ENCODE measurements at regions not wholly inside any gene's neighbourhood (a gene's known extent, or its start where the extent isn't known, plus 50 kb on each side); places are given as distances from the start of the nearest gene placed in this dataset.

DNA sequence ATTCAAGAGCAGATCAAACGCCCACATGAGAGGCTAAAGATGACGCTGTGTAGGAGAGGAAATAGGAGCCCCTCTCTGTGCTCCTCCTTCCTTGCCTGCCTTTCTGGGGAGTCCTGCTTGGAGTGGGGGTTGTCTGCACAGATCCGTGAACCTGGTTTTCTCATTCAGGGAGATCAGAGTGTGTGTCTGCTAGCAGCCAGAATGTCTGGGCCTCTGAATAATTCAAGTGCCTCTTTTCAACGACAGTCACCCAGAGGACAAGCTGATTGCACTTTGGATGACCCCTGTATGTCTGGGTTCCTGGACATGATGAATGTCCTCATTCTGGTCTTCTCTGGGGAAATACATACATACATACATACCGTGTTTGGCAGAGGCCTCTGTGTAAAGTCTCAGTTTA lies 592.5 kb upstream of the B3GAT1 start:
- Histone ChIP-seq H3K9ac (ENCODE audit: low read length) (no peak overlapping the region), H3K4me1 (ENCODE audit: control insufficient read depth in 2 of 2, insufficient read depth in 2 of 2, low read length in 2 of 2) (no peaks in the 10 kb centered on the region), H3K27me3 (replicated peaks in 1 of 4; ENCODE audit: control extremely low read depth in 1 of 4, control insufficient read depth in 3 of 4, insufficient read depth in 4 of 4, low read length in 3 of 4) (no peaks in the 10 kb centered on the region), H3K27ac (ENCODE audit: low read length in 2 of 2) (no peak overlapping the region), H4K20me1 (ENCODE audit: control insufficient read depth, insufficient read depth, low read length, poor library complexity, severe bottlenecking) (no peaks in the 10 kb centered on the region), H3K4me3 (ENCODE audit: control extremely low read depth in 1 of 5, extremely low read depth in 1 of 5, insufficient read depth in 1 of 5, low read depth in 2 of 5, low read length in 4 of 5) (no peak overlapping the region), H2AFZ (ENCODE audit: insufficient read depth, low read depth, low read length, poor library complexity, severe bottlenecking) (no peak overlapping the region), H3K36me3 (replicated peaks in 1 of 2; ENCODE audit: control extremely low read depth in 1 of 2, control insufficient read depth in 1 of 2, extremely low read depth in 1 of 2, insufficient read depth in 2 of 2, low read length in 1 of 2) (no peaks in the 10 kb centered on the region), H3K4me2 (replicated peaks; ENCODE audit: low read depth, low read length, poor library complexity, severe bottlenecking) (no peak overlapping the region), H3K9me3 (ENCODE audit: control extremely low read depth in 1 of 3, control insufficient read depth in 2 of 3, insufficient read depth in 1 of 3, low read length in 2 of 3) (peaks cover 0 to 4% (median 0%) of the 10 kb centered on the region in 3 donors), H3K79me2 (ENCODE audit: control insufficient read depth, insufficient read depth, low read length) (no peaks in the 10 kb centered on the region)
- Mint-ChIP-seq H3K27ac (no peak overlapping the region), H3K27me3 (no peaks in the 10 kb centered on the region), H3K4me3 (no peak overlapping the region), H3K9me3 (ENCODE audit: insufficient read depth) (no peaks in the 10 kb centered on the region), H3K4me1 (no peaks in the 10 kb centered on the region)
- ChIA-PET POLR2A (no interaction called here), CTCF (no interaction called here)
- intact Hi-C loops (cut with micrococcal nuclease): no loop called here
- ATAC-seq (ENCODE audit: low read depth) (no peak), DNase-seq (no peak)
- WGBS (ENCODE audit: insufficient coverage): 54% methylated on average over 3 of the region's 5 CpGs
- TF ChIP-seq EZH2 (IDR thresholded peaks at IDR 0.05; ENCODE audit: borderline replicate concordance, insufficient read depth, low read depth, low read length, poor library complexity, severe bottlenecking) (no peak), CTCF (IDR thresholded peaks at IDR 0.05) (no peak)

- Mint-ChIP-seq H3K27ac (no peak overlapping the region), H3K27me3 (peaks cover 4% of the 10 kb centered on the region), H3K4me1 (no peaks in the 10 kb centered on the region), H3K9me3 (ENCODE audit: insufficient read depth) (no peaks in the 10 kb centered on the region), H3K4me3 (no peak overlapping the region)
- ChIA-PET CTCF (no interaction called here), POLR2A (no interaction called here)
- H3K4me3 ChIP-seq (ENCODE audit: control extremely low read depth in 1 of 5, extremely low read depth in 1 of 5, insufficient read depth in 1 of 5, low read depth in 2 of 5, low read length in 4 of 5): no peak overlapping the region
- DNase-seq (no peak), ATAC-seq (ENCODE audit: low read depth) (no peak)
- H3K4me1 ChIP-seq (ENCODE audit: control insufficient read depth in 2 of 2, insufficient read depth in 2 of 2, low read length in 2 of 2): no peaks in the 10 kb centered on the region
- no peak overlapping the region for H2AFZ ChIP-seq (ENCODE audit: insufficient read depth, low read depth, low read length, poor library complexity, severe bottlenecking)
- no peaks in the 10 kb centered on the region for H4K20me1 ChIP-seq (ENCODE audit: control insufficient read depth, insufficient read depth, low read length, poor library complexity, severe bottlenecking)
- TF ChIP-seq EZH2 (IDR thresholded peaks at IDR 0.05; ENCODE audit: borderline replicate concordance, insufficient read depth, low read depth, low read length, poor library complexity, severe bottlenecking): no peak
- no peak for TF ChIP-seq CTCF (IDR thresholded peaks at IDR 0.05)
- no peaks in the 10 kb centered on the region for H3K79me2 ChIP-seq (ENCODE audit: control insufficient read depth, insufficient read depth, low read length)
- no peak overlapping the region for H3K4me2 ChIP-seq (replicated peaks; ENCODE audit: low read depth, low read length, poor library complexity, severe bottlenecking)
- intact Hi-C loops (cut with micrococcal nuclease): no loop called here
- H3K9ac ChIP-seq (ENCODE audit: low read length): no peak overlapping the region
- no peaks in the 10 kb centered on the region for H3K36me3 ChIP-seq (replicated peaks in 1 of 2; ENCODE audit: control extremely low read depth in 1 of 2, control insufficient read depth in 1 of 2, extremely low read depth in 1 of 2, insufficient read depth in 2 of 2, low read length in 1 of 2)
- H3K27me3 ChIP-seq (replicated peaks in 1 of 4; ENCODE audit: control extremely low read depth in 1 of 4, control insufficient read depth in 3 of 4, insufficient read depth in 4 of 4, low read length in 3 of 4): no peaks in the 10 kb centered on the region
- H3K9me3 ChIP-seq (ENCODE audit: control extremely low read depth in 1 of 3, control insufficient read depth in 2 of 3, insufficient read depth in 1 of 3, low read length in 2 of 3): peaks cover 0 to 4% (median 0%) of the 10 kb centered on the region in 3 donors
- H3K27ac ChIP-seq (ENCODE audit: low read length in 2 of 2): no peak overlapping the region
These were observed 590.2 kb upstream of the B3GAT1 start for GRCh38 chr11:135002236-135002635.
